GM21619 (cell line): ENCODE measurements at regions not wholly inside any gene's neighbourhood (a gene's known extent, or its start where the extent isn't known, plus 50 kb on each side); places are given as distances from the start of the nearest gene placed in this dataset.

ENCODE experiments used
- ATAC-seq: cut with Tn5 transposase; IDR thresholded peaks from one replicate; pipeline ENCODE4 v1.9.1; 2021; ENCODE audit not compliant: unreplicated experiment

- ATAC-seq = no peak
Measured at GRCh38 chr5:18872978-18873377, 1115.0 kb downstream of the CDH18 start.

DNA sequence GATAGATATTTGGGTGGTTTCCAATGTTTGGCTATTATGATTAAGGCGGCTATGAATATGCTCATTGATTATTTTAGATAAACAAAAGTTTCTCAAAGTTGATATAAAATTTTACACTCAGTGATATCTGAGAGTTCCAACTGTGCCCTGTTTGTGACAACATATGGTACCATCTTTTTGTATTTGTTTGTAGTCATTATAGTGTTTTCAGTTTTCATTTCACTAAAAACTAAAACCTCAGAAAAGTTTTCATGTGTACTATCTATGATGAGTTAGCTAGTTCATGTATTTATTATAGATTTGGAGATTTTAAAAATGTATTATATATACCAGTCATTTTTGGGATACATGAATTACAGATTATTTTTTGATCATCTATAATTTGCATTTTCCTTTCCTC is 1111.4 kb downstream of the CDH18 start:
- ATAC-seq = no peak

GRCh38 chr5:18881615-18882014 is 1106.4 kb downstream of the CDH18 start:
- ATAC-seq = no peak

- no peak for ATAC-seq
Measured at GRCh38 chr5:18882154-18882553, 1105.8 kb downstream of the CDH18 start.

DNA sequence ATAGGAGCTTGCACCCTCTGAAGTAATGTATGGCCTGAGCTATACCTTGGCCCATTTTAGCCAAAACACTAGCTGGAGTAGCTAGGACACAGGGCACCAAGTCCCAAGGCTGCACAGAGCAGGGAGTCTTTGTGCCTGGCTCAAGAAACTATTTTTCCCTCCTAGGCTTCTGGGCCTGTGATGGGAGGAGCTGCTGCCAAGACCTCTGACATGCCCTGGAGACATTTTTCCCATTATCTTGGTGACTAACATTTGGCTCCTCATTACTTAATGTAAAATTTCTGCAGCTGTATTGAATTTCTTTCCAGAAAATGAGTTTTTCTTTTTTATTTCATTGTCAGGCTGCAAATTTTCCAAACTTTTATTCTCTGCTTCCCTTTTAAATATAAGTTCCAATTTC is 1099.2 kb downstream of the CDH18 start:
- ATAC-seq = no peak

- no peak for ATAC-seq
Measured at GRCh38 chr5:18900644-18901043, 1087.4 kb downstream of the CDH18 start.

GRCh38 chr5:18920966-18921365 is 1067.0 kb downstream of the CDH18 start:
- ATAC-seq = no peak

DNA sequence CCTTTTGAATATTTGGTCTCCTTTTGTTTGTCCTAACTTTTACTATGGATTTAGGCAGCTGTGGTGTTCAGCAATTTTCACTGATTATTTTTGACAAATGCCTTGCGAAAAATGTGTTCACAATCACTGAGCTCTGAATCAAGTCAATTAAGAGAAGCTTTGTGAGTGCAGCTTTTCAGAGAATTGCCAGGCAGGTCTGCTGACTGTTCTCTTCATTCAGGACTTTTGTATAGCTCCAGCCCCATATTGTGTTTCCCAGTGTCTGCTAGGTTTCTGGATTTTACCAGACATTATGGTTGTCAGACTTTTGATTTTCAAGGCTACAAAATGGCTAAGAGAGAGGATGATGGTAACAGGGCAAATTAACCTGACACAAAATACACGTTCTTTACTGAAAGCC is 1055.9 kb downstream of the CDH18 start:
- ATAC-seq = no peak

DNA sequence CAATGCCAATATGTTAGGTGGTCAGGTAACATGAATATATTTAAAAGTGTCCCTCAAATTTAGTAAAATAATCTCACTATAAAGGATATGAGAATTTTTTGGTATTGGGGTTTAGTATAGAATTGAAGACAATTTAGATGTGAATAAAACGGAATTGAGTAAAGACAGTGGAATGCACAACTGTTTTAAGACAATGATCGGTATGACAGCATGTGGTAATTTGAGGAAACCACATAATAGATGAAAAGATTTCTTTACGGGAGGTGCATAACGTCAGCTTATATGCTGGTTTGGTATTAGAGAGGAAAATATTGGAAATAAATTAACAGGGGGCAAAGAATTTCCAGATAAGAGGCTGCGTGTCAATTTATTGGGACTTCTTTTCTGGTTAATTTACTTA is 1043.2 kb downstream of the CDH18 start:
- no peak for ATAC-seq

DNA sequence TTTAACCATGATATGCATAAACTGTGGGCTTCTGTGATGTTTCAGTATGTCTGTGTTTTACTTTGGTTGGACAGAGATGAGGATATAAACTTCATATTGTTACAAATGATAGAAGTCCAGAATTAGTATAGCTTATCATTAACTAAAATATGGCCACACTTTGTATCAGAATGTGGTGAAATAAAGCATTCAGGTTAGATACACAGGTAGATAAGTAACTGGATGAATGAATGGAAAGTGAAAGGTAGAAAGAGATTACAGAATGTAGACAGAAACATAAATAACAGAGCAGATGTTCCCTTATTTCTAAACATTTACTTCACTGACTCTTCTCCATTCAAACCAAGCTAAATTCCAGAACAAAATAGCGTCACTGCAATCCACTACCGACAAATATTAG is 1033.8 kb downstream of the CDH18 start:
- ATAC-seq = no peak

DNA sequence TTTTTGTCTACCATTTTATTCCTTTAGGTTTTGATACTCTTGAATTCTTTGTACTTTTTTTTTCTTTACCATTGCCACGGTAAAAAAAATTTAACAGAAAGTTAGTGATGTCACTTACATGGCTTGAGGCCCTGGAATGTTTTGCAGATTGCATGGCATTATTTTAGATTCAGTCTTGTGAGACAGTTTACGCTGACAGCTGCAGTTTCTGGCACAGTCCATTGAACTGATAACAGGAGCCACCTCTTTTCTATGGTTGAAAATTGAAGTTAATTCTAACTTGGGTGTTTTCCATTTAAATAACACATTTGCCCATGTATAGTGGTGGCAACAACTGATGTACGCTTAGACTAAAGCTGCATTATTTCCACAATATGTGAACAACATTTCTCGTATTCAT is 1028.5 kb downstream of the CDH18 start:
- ATAC-seq = no peak

GRCh38 chr5:18961234-18961633 is 1026.8 kb downstream of the CDH18 start:
- no peak for ATAC-seq

DNA sequence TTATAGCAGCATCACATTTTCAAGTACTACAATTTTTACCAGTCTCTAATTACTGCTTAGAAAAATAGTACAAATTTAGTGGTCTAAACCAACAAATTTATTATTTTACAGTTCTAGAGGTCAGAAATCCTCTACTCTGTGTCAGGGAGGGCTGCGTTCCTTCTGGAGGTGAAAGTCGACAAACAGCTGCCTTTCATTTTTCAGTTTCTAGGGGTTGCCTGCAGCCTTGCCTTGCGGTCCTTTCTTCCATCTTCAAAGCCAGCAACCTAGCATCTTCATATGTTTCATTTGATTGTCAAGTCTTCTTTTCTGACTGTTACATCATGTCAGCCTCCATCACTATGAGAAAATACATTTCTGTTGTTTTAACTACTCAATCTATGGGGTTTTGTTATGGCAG is 1022.1 kb downstream of the CDH18 start:
- ATAC-seq = no peak

DNA sequence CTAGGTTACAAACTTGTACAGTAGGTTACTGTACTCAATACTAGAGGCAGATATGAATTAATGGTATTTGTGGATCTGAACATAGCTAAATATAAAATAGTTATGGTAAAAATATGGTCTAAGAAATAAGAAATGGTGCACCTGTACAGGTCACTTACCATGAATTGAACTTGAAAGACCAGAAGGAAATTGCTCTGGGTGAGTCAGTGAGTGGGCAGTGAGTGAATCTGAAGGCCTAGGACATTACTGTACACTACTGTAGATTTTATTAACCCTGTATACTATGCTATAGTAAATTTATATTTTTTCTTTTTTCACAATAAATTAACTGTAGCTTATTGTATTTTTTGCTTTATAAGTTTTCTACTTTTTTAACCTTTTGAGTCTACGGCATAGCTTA is 1020.4 kb downstream of the CDH18 start:
- ATAC-seq = no peak

DNA sequence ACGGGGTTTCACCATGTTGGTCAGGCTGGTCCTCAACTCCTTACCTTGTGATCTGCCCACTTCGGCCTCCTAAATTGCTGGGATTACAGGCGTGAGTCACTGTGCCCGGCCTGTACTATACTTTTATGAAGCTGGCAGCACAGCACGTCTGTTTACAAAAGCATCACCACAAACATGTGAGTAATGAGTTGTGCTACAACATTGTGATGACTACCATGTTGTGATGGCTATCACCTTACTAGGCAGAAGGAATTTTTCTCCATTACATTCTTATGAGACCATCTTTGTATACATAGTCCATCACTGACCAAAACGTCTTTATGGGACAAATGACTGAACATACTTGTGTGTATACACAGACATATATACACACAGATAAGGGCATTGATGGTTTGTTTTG is 1019.0 kb downstream of the CDH18 start:
- no peak for ATAC-seq

DNA sequence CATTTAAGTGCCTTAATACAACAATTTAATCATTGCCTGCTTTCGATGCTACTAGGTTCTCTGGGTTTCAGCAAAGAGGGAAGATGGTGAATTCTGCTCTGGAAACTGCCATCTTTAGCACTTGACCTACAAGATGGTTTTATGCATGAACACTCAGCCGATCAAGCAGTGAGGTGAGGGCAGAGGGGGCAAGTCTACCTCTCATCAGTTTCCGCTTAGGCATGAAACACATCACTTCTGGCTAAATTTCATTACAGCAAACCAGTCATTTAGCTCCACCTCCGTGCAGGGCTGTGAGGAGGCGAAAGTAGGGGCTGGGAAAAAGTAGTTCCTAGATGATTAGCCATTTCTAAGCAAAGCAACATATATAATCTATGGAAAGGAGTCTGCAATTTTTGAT is 1018.0 kb downstream of the CDH18 start:
- no peak for ATAC-seq

DNA sequence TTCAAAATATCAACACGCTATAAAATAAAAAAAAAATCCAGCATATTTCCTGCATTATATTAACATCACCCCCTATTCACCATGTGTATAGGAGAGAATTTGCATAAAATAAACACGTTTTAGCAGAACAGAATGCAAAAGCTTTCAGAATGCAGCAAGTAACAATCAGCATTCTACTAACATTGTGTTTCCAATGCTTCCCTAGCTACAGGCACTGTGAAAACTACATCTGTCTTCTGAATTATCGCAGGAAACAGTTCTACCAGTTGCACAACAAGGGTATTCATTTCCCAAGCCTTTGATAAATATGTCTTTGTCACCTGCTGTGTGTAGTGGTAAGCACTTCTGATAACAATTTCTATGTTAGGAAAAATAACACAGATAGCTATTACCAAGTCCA is 1015.8 kb downstream of the CDH18 start:
- ATAC-seq = no peak

- ATAC-seq = no peak
Measured at GRCh38 chr5:18975624-18976023, 1012.4 kb downstream of the CDH18 start.

DNA sequence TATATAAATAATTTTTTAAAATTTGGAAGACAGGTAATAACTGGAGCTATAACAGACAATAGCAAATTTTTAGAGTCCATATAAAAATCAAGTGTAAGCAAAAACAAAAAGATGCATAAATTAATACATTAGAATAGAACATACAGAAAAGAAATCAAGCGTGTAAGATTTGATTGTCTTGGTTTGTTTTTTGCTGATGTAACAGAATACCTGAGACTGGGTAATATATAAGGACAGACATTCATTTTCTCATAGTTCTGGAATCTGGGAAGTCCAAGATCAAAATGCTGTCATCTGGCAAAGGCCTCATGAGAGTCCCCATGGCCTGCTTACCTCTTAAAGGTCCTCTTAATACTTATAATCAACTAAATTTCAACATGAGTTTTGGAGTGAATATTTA is 1010.1 kb downstream of the CDH18 start:
- no peak for ATAC-seq

- no peak for ATAC-seq
Measured at GRCh38 chr5:18984559-18985080, 1003.4 kb downstream of the CDH18 start.

- no peak for ATAC-seq
Measured at GRCh38 chr5:18985171-18985758, 1002.7 kb downstream of the CDH18 start.

DNA sequence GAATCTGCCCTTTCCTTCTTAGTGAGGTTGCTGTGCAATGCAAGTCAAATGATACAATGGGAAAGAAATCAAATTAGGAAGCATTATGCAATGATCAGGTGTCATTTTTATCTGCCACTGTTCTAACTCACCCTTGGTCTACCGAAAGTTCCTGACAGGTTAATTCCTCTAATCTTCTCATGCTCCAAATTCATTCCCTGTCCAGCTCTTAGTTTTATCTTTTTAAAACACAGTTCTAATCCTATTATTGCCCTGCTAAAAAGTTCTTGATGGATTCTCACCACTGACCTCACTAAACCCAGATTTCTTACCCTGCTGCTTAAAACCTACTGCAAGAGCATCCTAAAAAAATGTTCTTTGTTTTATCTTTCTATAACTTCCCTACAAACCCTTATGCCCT is 1000.9 kb downstream of the CDH18 start:
- ATAC-seq = no peak

GRCh38 chr5:18990852-18991251 is 997.1 kb downstream of the CDH18 start:
- ATAC-seq = no peak
